ENCODE measurements at regions not wholly inside any gene's neighbourhood (a gene's known extent, or its start where the extent isn't known, plus 50 kb on each side); places are given as distances from the start of the nearest gene placed in this dataset.

DNA sequence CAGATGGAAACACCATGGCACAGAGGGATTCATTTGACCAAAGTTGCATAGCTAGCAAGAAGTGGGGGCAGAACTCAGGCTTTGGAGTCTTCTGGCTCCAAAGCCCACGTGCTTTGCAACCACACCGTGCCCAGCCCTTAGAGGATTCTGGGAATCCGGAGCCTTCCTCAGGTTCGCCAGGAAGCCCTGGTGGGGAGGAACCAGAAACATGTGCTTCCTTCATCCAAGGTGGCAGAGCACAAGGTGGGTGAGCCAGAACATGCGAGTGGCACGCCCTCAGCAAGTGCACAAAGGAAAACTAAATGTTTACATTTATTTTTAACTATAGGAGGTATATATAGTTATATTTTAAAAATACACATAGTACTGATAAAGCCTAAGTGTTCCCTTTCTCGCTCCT lies 151.9 kb upstream of the NECTIN1 start:
- intact Hi-C loops (cut with DNase I): no loop called here
- DNase-seq (no peak), ATAC-seq (ENCODE audit: poor library complexity) (no peak)

DNA sequence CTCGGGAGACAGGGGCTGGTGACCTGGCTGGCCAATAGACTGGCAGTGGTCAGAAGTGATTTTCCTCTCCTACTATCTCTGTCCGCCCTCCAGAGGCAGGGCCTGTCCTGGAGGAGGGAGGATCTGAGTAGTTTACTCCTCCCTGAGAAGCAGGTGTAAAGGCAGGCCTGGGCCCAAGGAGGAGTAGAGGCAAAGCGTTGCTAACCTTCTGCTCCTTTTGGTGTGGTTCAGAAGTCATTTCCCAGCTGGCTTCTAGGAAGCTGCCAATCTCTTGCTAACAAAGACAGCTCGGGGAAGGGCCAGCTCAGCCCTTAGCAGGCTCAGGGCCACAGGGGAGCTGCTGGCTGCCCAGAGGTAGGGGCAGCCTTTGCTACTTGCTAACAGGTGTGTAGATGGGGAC lies 151.1 kb upstream of the NECTIN1 start:
- ATAC-seq (ENCODE audit: poor library complexity) (no peak), DNase-seq (no peak)
- intact Hi-C loops (cut with DNase I): no loop called here

- intact Hi-C loops (cut with DNase I): no loop called here
- DNase-seq: no peak
- ATAC-seq (ENCODE audit: poor library complexity): peak; percentile 71
Observed at GRCh38 chr11:119878990-119879389, 150.0 kb upstream of the NECTIN1 start.

- ATAC-seq (ENCODE audit: poor library complexity) (no peak), DNase-seq (no peak)
- intact Hi-C loops (cut with DNase I): no loop called here
Observed at GRCh38 chr11:119876841-119877240, 147.8 kb upstream of the NECTIN1 start.

DNA sequence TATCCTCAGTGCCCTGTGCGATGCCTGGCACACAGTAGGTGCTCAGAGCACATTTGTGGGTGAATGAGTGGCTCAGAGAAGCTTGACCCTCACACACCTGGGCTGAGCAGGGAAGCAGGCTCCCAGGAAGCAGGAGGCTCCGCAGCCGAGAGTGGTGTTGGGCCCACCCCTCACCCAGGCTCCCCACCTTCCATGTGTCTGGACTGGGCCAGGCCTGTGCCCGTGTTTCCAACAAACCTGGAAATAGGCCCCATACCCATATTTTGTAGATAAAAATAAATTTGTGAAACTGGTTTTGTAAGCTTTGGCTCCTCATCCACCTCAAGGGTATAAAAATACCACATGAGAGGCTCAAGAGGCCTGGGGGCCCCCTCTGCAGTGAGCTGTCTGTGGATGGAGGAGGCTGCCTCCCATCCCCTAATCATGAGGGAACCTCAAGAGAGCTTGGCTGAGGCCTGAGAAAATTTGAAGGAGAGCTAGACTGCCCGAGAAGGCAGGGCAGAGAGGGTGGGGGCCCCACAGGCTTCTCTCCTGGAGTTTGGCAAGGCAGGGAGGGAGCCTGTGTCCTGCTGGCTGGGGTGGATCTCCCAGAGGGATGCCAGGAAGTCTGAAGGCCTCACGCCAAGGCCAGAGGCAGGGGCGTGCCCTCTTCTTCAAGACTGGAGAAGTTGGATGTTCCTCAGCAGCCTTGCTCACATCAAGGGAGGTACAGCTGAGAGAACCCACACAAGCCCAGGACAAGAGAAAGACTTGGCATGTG lies 147.0 kb upstream of the NECTIN1 start:
- ATAC-seq (ENCODE audit: poor library complexity) (no peak), DNase-seq (no peak)
- intact Hi-C loops (cut with DNase I): no loop called here

- intact Hi-C loops (cut with DNase I): no loop called here
- no peak for DNase-seq
- ATAC-seq (ENCODE audit: poor library complexity): peak; percentile 10
Observed at GRCh38 chr11:119874660-119875238, 145.7 kb upstream of the NECTIN1 start.

DNA sequence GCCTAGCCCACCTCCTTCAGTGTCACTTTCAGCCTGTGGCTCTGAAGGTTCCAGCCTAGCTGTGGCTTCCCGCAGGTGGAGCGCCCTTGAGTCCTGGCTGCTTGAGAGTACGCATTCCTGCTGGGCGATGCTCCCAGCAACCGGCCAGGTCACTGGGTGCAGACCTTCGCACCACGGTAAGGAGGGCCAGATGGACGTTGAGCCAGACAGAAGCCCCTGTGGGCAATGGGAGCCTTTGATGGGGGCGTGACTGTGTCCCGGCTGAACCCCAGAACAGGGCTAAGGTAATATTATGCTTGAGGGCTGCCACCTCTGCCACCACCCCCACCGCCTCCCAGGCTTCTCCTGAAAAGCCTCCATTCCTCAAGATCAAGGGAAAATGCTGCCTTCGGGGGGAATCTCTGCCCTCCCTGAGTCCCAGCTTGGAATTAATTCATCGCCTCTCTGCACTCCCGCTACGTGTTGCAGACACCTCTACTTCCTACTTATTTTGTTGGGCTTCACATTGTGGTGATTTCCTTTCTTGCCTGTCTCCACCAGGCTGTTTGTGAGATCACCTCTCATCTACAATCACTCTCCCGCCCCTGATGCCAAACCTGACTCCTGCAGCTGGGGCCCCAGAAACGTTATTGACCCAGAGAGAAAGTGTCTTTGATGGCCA lies 144.9 kb upstream of the NECTIN1 start:
- no peak for ATAC-seq (ENCODE audit: poor library complexity)
- DNase-seq: no peak
- intact Hi-C loops (cut with DNase I): no loop called here

- DNase-seq (no peak), ATAC-seq (ENCODE audit: poor library complexity) (no peak)
- intact Hi-C loops (cut with DNase I): no loop called here
Observed at GRCh38 chr11:119872611-119873310, 143.8 kb upstream of the NECTIN1 start.

DNA sequence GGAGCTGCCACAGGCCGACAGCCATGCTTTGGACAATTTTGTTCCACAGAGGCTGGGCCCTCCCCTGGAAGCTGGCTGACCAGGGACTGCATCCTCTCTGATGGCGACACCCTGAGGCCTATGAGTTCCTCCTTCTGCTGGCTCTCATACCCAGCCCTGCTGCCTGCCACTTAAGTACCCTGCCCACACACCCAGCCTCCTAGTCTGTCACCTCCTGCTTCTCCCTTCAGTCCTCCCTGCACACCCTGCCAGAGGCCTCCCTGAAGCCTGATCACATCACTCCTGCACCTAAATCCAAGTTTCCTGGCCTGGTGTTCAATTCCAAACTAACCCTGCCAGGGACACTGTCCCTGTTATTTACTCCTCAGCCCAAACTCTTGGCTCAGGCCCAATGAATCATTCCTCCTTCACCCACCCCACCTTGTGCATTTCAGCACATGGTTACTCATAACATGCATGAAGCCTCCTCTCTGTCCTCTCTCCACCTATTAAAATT lies 136.7 kb upstream of the NECTIN1 start:
- intact Hi-C loops (cut with DNase I): no loop called here
- ATAC-seq (ENCODE audit: poor library complexity): peak; percentile 15
- no peak for DNase-seq

GRCh38 chr11:119864836-119865235 lies 135.8 kb upstream of the NECTIN1 start:
- ATAC-seq (ENCODE audit: poor library complexity): no peak
- intact Hi-C loops (cut with DNase I): no loop called here

DNA sequence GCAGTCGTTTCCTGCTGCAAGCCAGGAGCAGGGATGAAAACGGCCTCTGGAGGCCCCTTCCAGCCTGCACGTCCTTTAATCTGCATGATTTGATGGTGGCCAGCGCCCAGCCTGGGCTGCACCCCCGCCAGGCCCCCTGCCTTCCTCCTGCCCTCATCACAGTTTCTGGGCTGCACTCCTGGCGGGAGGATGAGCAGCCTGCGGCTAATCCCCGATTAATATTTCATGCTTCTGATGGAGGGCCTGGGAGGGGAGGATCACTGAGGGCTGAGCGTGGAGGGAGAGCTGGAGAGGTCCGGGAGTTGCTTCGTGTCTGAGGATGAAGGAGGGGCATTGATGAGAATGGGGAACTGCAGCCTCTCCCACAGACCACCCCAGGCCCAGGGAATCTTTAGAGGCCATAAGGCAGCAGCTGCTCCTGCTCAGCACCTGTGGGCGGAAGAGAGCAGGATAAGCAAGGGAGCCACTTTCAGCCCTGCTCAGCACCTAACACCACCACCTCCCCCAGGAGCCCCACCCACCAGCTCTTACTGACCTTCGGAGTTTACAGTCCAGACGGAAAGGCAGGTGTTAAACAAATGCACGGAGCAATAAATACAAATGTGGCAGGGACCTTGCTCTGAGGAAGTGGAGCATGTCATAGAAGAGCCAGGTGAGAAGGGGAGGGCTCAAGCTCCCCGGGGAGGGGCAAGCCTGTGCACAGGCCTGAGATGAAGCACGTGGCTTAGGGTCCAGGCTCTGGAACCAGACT lies 135.0 kb upstream of the NECTIN1 start:
- ATAC-seq (ENCODE audit: poor library complexity): no peak
- intact Hi-C loops (cut with DNase I): no loop called here
- no peak for DNase-seq

More at GRCh38 chr11:119864836-119865235, 135.8 kb upstream of the NECTIN1 start:
- DNase-seq: no peak

DNA sequence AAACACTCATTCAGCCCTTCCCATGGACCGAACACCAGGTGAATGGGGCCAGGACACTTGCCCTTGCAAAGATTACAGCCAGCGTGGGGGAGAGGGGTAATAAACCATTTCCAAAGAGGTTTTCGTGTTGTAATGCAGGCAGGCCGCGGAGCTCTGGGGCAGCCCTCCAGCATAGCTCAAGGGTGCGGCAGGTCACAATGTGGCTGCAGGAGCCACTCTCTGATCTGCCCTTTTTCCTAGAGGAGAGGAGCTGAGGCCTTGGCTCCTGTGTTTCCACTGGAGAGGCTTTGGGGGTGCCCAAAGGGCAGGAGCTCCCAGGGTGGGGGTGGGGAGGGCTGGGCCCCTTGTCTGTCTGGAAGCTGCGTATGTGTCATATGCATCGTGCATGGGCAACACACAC lies 134.2 kb upstream of the NECTIN1 start:
- intact Hi-C loops (cut with DNase I): no loop called here
- ATAC-seq (ENCODE audit: poor library complexity): no peak
- no peak for DNase-seq

DNA sequence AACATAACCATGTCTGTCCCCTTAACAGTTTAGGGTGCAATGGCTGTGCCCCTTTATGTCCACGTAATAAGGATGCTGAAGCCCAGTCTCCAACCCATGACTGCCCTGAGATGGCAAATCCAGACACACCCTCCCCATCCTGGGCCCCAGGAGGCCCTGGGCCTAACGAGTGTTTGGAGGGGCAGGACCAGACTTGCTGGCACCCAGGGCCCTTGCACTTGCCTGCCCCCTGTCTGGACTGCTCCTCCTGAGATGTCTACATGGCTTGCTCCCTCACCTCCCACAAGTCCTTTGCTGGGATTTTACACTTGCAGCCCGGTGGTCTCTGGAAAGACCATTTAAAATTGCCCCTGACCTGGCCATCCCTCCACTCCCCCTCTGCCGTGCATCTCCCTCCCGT lies 132.2 kb upstream of the NECTIN1 start:
- intact Hi-C loops (cut with DNase I): no loop called here
- no peak for DNase-seq
- ATAC-seq (ENCODE audit: poor library complexity): no peak

DNA sequence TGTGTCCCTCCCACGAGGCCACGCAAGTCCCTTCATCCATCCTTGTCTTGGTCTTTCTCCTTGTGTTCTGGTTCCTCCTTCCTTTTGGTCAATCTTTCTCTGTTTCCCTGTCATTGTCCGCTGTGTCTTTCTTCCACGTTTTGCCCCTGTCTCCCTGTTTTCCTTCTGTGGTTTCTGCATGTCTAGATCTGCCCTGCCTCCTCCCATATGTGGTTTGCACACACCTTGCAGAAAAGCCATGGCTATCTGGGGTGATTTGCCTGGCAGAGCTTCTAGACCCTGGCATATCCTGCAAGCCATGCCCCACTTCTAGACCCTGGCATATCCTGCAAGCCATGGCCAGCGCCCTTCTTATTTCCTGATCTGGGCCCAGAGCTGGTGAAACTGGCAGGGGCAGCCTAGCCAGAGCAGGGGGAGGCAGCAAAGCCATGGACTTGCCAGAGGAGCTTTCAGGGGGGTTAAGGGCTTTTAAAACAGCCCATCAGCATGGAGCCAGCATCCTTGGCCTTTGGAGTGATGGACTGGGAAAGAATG lies 131.6 kb upstream of the NECTIN1 start:
- ATAC-seq (ENCODE audit: poor library complexity): no peak
- no peak for DNase-seq
- intact Hi-C loops (cut with DNase I): no loop called here

GRCh38 chr11:119859684-119860083 lies 130.7 kb upstream of the NECTIN1 start:
- intact Hi-C loops (cut with DNase I): no loop called here
- ATAC-seq (ENCODE audit: poor library complexity): peak; percentile 80
- no peak for DNase-seq

DNA sequence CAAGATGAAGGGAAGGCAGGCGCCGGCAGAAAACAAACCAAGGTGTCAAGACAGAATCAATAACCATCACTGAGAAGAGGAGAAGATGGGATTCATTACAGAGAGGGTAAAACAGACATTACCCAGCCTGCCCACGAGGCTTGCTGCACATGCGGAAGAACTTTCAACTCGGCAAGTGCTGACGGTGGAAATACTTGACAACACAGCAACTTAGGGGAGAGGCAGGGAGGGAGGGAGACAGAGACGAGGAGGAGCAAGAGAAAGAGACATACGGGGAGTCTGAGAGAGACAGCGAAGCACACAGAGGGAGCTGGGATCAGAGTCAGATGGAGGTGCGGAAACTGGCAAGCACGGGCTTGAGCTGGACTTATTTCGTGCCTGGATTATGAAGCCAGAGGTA lies 129.3 kb upstream of the NECTIN1 start:
- ATAC-seq (ENCODE audit: poor library complexity) (no peak), DNase-seq (no peak)
- intact Hi-C loops (cut with DNase I): no loop called here

DNA sequence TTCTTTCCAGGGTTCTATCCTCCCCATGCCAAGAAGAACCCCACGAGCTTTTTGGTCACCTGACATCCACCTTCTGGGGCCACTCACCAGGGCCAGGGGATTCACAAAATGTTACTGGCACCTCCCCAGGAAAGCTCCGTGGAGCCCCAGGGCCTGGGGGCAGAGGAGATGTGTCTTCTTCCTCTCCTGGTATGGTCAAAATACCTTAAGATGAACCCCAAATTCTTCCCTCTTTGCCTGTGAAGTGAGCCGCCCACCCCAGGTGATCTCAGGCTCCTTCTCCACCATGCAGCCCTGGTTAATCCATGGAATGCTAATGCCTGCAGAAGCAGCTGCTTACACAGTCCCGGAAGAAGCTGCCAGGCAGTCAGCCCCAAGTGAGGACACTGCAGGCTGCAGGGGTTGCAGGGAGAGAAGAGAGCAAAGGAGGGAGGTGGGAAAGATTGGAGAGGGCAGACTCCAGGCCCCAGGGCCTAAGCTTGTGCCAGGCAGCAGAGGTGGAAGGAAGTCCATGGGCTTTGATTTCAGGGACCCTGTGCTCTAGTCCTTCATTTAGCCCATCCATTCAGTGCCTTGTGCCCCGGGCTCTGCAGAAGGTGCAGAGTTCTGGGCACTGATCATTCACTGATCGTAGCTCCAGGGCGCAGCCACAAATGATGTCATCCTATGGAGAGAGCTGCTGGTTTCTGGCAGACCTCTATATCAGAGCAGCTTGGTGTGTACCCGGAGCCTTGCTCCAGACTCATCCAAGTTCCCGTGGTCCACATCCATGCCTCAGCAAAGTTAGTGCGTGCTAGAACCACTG lies 127.9 kb upstream of the NECTIN1 start:
- intact Hi-C loops (cut with DNase I): no loop called here
- DNase-seq (no peak), ATAC-seq (ENCODE audit: poor library complexity) (no peak)

DNA sequence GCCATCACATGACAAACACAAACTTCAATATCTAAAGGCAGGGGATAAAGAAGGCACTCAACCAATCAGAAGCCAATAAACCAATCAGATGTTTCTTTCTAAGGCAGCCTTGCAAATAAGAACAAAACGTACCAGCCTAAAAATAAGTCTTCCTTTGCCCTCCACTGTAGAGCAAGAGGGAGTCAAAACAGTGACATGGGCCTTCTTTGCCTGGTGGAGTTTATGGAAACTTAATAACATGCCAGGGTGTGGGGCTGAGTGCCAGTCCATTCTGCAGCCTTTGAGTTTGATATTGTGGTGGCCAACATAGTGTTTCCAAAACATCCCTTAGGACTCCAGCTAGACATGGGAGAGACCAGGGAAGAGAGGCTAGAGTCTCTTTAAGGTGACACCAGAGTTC lies 126.1 kb upstream of the NECTIN1 start:
- intact Hi-C loops (cut with DNase I): no loop called here
- no peak for DNase-seq
- ATAC-seq (ENCODE audit: poor library complexity): peak; percentile 69
